Myocyte (in vitro differentiated cells): ENCODE measurements at regions not wholly inside any gene's neighbourhood (a gene's known extent, or its start where the extent isn't known, plus 50 kb on each side); places are given as distances from the start of the nearest gene placed in this dataset.

Source experiments
- DNase-seq: peaks from one replicate; pipeline ENCODE4 v3.0.0-alpha.2; 2012; ENCODE audit warnings: low read depth

GRCh38 chr7:17477182-17477581 is 178.7 kb downstream of the AHR start:
- no peak for DNase-seq

GRCh38 chr7:17481118-17481517 is 182.7 kb downstream of the AHR start:
- DNase-seq: no peak

GRCh38 chr7:17485368-17485767 is 186.9 kb downstream of the AHR start:
- no peak for DNase-seq

GRCh38 chr7:17485904-17486303 is 187.5 kb downstream of the AHR start:
- no peak for DNase-seq

GRCh38 chr7:17486835-17487234 is 188.4 kb downstream of the AHR start:
- DNase-seq: no peak

- DNase-seq: no peak
These were observed 188.9 kb downstream of the AHR start for GRCh38 chr7:17487343-17487742.

- no peak for DNase-seq
These were observed 190.4 kb downstream of the AHR start for GRCh38 chr7:17488829-17489228.

- no peak for DNase-seq
These were observed 191.5 kb downstream of the AHR start for GRCh38 chr7:17489961-17490360.

GRCh38 chr7:17490825-17491224 is 192.4 kb downstream of the AHR start:
- DNase-seq: no peak

GRCh38 chr7:17492437-17492836 is 194.0 kb downstream of the AHR start:
- no peak for DNase-seq

- no peak for DNase-seq
These were observed 195.0 kb downstream of the AHR start for GRCh38 chr7:17493446-17493845.

- no peak for DNase-seq
These were observed 197.4 kb downstream of the AHR start for GRCh38 chr7:17495655-17496394.

GRCh38 chr7:17497136-17497535 is 198.7 kb downstream of the AHR start:
- DNase-seq: no peak

GRCh38 chr7:17497549-17498167 is 199.2 kb downstream of the AHR start:
- DNase-seq: no peak

GRCh38 chr7:17498230-17498629 is 199.8 kb downstream of the AHR start:
- no peak for DNase-seq

- DNase-seq: no peak
These were observed 202.3 kb downstream of the AHR start for GRCh38 chr7:17500736-17501135.

GRCh38 chr7:17501441-17502212 is 203.2 kb downstream of the AHR start:
- no peak for DNase-seq

GRCh38 chr7:17502213-17503060 is 204.0 kb downstream of the AHR start:
- DNase-seq: no peak

GRCh38 chr7:17506095-17506494 is 207.6 kb downstream of the AHR start:
- DNase-seq: no peak

GRCh38 chr7:17506596-17506995 is 208.1 kb downstream of the AHR start:
- no peak for DNase-seq

GRCh38 chr7:17507717-17508116 is 209.3 kb downstream of the AHR start:
- no peak for DNase-seq
